Astrocyte of the cerebellum (primary cell): ENCODE measurements at regions not wholly inside any gene's neighbourhood (a gene's known extent, or its start where the extent isn't known, plus 50 kb on each side); places are given as distances from the start of the nearest gene placed in this dataset.

Experiments used
- DNase-seq: peaks from one replicate; pipeline ENCODE4 v3.0.0-alpha.2; 2011; ENCODE audit warnings: low read depth
- H3K4me3 ChIP-seq: 2 replicates; pipeline ENCODE4 v1.5.1; 2011; ENCODE audit warnings: mild to moderate bottlenecking, low read depth, low read length, moderate library complexity
- in situ Hi-C: cut with HindIII; loops from 2 replicates; pipeline ENCODE4 v1.10.0; 2017; ENCODE audit warnings: low sequenced_read_pairs
- TF ChIP-seq, protein P1 (sequence below): IDR thresholded peaks from 2 replicates; pipeline ENCODE4 v1.5.1; 2012; ENCODE audit warnings: low read length, low read depth, moderate library complexity, mild to moderate bottlenecking; ENCODE audit errors: missing control alignments

- in situ Hi-C loops: no loop called here
- H3K4me3 ChIP-seq: no peak overlapping the region
- no peak for DNase-seq
Observed at GRCh38 chr2:16278421-16279200, 338.3 kb downstream of the MYCN start.

GRCh38 chr2:16277117-16277516 is 336.8 kb downstream of the MYCN start:
- H3K4me3 ChIP-seq: no peak overlapping the region
- TF ChIP-seq, protein P1, sequence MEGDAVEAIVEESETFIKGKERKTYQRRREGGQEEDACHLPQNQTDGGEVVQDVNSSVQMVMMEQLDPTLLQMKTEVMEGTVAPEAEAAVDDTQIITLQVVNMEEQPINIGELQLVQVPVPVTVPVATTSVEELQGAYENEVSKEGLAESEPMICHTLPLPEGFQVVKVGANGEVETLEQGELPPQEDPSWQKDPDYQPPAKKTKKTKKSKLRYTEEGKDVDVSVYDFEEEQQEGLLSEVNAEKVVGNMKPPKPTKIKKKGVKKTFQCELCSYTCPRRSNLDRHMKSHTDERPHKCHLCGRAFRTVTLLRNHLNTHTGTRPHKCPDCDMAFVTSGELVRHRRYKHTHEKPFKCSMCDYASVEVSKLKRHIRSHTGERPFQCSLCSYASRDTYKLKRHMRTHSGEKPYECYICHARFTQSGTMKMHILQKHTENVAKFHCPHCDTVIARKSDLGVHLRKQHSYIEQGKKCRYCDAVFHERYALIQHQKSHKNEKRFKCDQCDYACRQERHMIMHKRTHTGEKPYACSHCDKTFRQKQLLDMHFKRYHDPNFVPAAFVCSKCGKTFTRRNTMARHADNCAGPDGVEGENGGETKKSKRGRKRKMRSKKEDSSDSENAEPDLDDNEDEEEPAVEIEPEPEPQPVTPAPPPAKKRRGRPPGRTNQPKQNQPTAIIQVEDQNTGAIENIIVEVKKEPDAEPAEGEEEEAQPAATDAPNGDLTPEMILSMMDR: no peak
- in situ Hi-C loops: no loop called here
- DNase-seq: no peak

More at GRCh38 chr2:16278421-16279200, 338.3 kb downstream of the MYCN start:
- TF ChIP-seq, protein P1: no peak

DNA sequence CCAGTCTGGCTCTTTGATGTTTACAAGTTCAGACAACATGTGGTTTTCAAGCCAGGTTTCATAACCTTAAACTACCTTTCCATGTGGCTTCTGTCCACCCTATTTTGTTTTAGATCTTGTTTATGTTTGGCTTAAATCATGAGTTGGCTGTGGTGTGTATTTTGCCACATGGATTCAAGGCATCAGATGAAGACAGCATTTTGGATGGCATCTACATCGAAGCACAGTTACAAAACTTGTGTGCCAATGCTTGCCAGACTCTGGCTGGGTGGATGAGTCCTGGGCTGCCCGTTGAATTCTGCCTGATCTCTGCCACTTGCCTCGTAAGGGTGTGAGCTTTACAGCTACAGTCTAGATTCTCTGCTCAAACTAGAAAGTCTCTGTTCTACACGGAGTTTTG is 335.3 kb downstream of the MYCN start:
- H3K4me3 ChIP-seq: no peak overlapping the region
- TF ChIP-seq, protein P1: no peak
- in situ Hi-C loops: no loop called here
- no peak for DNase-seq

GRCh38 chr2:16275131-16275530 is 334.8 kb downstream of the MYCN start:
- in situ Hi-C loops: no loop called here
- no peak for DNase-seq
- TF ChIP-seq, protein P1: no peak
- no peak overlapping the region for H3K4me3 ChIP-seq

DNA sequence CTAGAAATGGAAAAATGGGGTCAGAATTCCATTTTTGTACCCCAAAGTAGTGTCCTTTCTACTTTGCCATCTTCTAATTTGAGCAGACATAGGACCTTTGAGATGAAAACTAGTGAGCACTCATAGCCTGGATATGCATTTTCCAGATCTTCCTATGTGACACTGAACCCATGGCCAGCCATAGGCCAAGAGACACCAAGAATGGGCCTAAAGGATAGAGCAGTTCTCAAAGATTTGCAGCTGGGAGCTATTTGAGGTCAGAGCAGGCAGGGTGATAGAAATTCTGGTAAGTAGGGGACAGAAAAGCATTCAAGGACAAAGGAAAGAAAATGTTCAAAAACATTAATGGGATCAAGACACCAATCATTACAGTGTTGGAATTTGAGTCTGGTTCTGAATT is 332.8 kb downstream of the MYCN start:
- H3K4me3 ChIP-seq: no peak overlapping the region
- TF ChIP-seq, protein P1: no peak
- DNase-seq: no peak
- in situ Hi-C loops: no loop called here

GRCh38 chr2:16272038-16272788 is 331.9 kb downstream of the MYCN start:
- no peak for DNase-seq
- in situ Hi-C loops: no loop called here
- H3K4me3 ChIP-seq: no peak overlapping the region
- TF ChIP-seq, protein P1: no peak
